ENCODE measurements at regions not wholly inside any gene's neighbourhood (a gene's known extent, or its start where the extent isn't known, plus 50 kb on each side); places are given as distances from the start of the nearest gene placed in this dataset.

- TF ChIP-seq POLR2AphosphoS5 (IDR thresholded peaks at IDR 0.05; ENCODE audit: low read depth, low read length) (no peak), POLR2A (IDR thresholded peaks at IDR 0.05; ENCODE audit: low read depth, low read length) (no peak)
These were observed 114.2 kb upstream of the FST start for GRCh38 chr5:53366245-53366644.
